K562 (cell line): ENCODE measurements at regions not wholly inside any gene's neighbourhood (a gene's known extent, or its start where the extent isn't known, plus 50 kb on each side); places are given as distances from the start of the nearest gene placed in this dataset.
A peak's percentile ranks its signal among the peaks of the same experiment; 100 is the strongest.

Experiments
- ATAC-seq: fragments of 200-7000 bp; cut with Tn5 transposase; 3 replicates; pipeline ENCODE4 v1.9.1; 2020; ENCODE audit warnings: moderate library complexity
- BruUV-seq: library from RNA; stranded (reverse); fragments of 400-500 nt; replicated peaks from 2 replicates; lab custom pipeline; 2021; lab: Mats Ljungman, UMichigan
- CTCF ChIA-PET: fragments of 300-600 bp; formaldehyde crosslinking; extraction: SDS; loops from one replicate; lab custom pipeline; 2021; ENCODE audit warnings: low intra/inter-chr PET ratio; lab: Yijun Ruan, JAX
- POLR2A ChIA-PET: fragments of 300-600, 350-650 bp; sonication (Branson Sonifier 250); formaldehyde crosslinking; extraction: SDS; loops from one replicate; lab custom pipeline; 2021; ENCODE audit warnings: antibody characterized with exemption, inconsistent platforms; lab: Yijun Ruan, JAX
- DNase-seq, 4 experiments: peaks; one replicate each; pipeline versions ENCODE4 v3.0.0 to v3.0.0-alpha.2; 2011 to 2018; ENCODE audit warnings: low spot score in 3 of 4, mixed read lengths in 3 of 4; ENCODE audit errors: extremely low read depth in 1 of 4
- FAIRE-seq: peaks from 2 replicates; lab custom pipeline; 2011; peaks lifted over from hg19 to GRCh38; lab: Jason Lieb, UNC
- H2AFZ ChIP-seq: 2 replicates; pipeline ENCODE4 v1.6.0; 2011; ENCODE audit warnings: low read depth, low read length, control low read depth, inconsistent platforms
- H3K27ac ChIP-seq: fragments of 200-600 bp; 3 replicates; pipeline ENCODE4 v1.8.0; 2011; ENCODE audit warnings: low read depth, mild to moderate bottlenecking, control low read depth, inconsistent platforms, low read length, moderate library complexity, mixed read lengths; ENCODE audit errors: extremely low read depth
- H3K27me3 ChIP-seq, 2 experiments: fragments of 300-600 bp in 1 of 2; 2 replicates in 1 of 2; 3 replicates in 1 of 2; pipeline versions ENCODE4 v1.6.0 to v1.8.0; 2011; ENCODE audit warnings: inconsistent platforms in 2 of 2, low read length in 2 of 2, mild to moderate bottlenecking in 1 of 2, mixed read lengths in 1 of 2, moderate library complexity in 1 of 2; ENCODE audit not compliant: control insufficient read depth in 2 of 2, insufficient read depth in 2 of 2
- H3K36me3 ChIP-seq: fragments of 300-600 bp; 3 replicates; pipeline ENCODE4 v1.8.0; 2011; ENCODE audit warnings: mild to moderate bottlenecking, low read length, inconsistent platforms; ENCODE audit not compliant: control insufficient read depth, insufficient read depth
- H3K4me1 ChIP-seq, 2 experiments: fragments of 200-600 bp in 1 of 2; replicated peaks in 1 of 2; 2 replicates in 1 of 2; 3 replicates in 1 of 2; pipeline versions ENCODE4 v1.5.1 to v1.8.0; 2011; ENCODE audit warnings: inconsistent platforms in 2 of 2, low read length in 2 of 2, mild to moderate bottlenecking in 1 of 2, mixed read lengths in 1 of 2, moderate library complexity in 1 of 2; ENCODE audit not compliant: control insufficient read depth in 2 of 2, insufficient read depth in 2 of 2
- H3K4me2 ChIP-seq: 2 replicates; pipeline ENCODE4 v1.6.1; 2011; ENCODE audit warnings: low read length, control low read depth, inconsistent platforms, mixed read lengths; ENCODE audit not compliant: insufficient read depth
- H3K4me3 ChIP-seq: fragments of 200-600 bp; sonication (generic), shearing (Covaris generic); 2 replicates; pipeline ENCODE4 v1.5.1; 2016; ENCODE audit warnings: control low read depth, inconsistent platforms
- H3K79me2 ChIP-seq: fragments of 200-600 bp; 3 replicates; pipeline ENCODE4 v1.8.0; 2011; ENCODE audit warnings: low read length, inconsistent platforms; ENCODE audit not compliant: control insufficient read depth, insufficient read depth
- H3K9ac ChIP-seq, 2 experiments: 2 replicates each; pipeline versions ENCODE4 v1.6.0 to v1.6.1; 2011; ENCODE audit warnings: low read depth in 2 of 2, low read length in 2 of 2, control low read depth in 1 of 2, inconsistent platforms in 1 of 2, mild to moderate bottlenecking in 1 of 2, mixed read lengths in 1 of 2; ENCODE audit not compliant: insufficient read depth in 1 of 2
- H3K9me1 ChIP-seq: one replicate; pipeline ENCODE4 v1.6.0; 2011; ENCODE audit warnings: inconsistent platforms, mild to moderate bottlenecking, low read length, moderate library complexity; ENCODE audit not compliant: control insufficient read depth, insufficient read depth
- H3K9me3 ChIP-seq: replicated peaks from 2 replicates; pipeline ENCODE4 v1.5.1; 2011; ENCODE audit warnings: low read depth, low read length, inconsistent platforms; ENCODE audit not compliant: control insufficient read depth, insufficient read depth
- H4K20me1 ChIP-seq: replicated peaks from 2 replicates; pipeline ENCODE4 v1.6.1; 2011; ENCODE audit warnings: low read length, inconsistent platforms, mixed read lengths; ENCODE audit not compliant: control insufficient read depth, insufficient read depth
- CTCF ChIP-seq, 3 experiments: IDR thresholded peaks in 2 of 3; conservative IDR thresholded peaks in 1 of 3; 2 replicates each; pipeline ENCODE4 v1.5.1; 2011 to 2012; ENCODE audit warnings: low read length in 3 of 3, mild to moderate bottlenecking in 3 of 3, control low read depth in 2 of 3, improper control_type of control experiment in 1 of 3, inconsistent platforms in 1 of 3, low read depth in 1 of 3, mixed read lengths in 1 of 3, moderate library complexity in 1 of 3; ENCODE audit not compliant: insufficient read depth in 2 of 3
- E2F3 ChIP-seq: fragments of 250-450 bp; sonication (Bioruptor Pico); IDR thresholded peaks from 2 replicates; pipeline ENCODE4 v1.4.0; 2020; ENCODE audit warnings: mild to moderate bottlenecking
- EGR1 ChIP-seq: fragments of 450-650 bp; conservative IDR thresholded peaks from 2 replicates; pipeline ENCODE4 v1.6.1; 2017; ENCODE audit warnings: mild to moderate bottlenecking
- ESRRB ChIP-seq: fragments of 250-450 bp; sonication (Bioruptor Pico); IDR thresholded peaks from 2 replicates; pipeline ENCODE4 v1.5.0; 2020; ENCODE audit warnings: mild to moderate bottlenecking, moderate library complexity, borderline replicate concordance
- HDAC6 ChIP-seq: IDR thresholded peaks from 2 replicates; pipeline ENCODE4 v1.6.1; 2012; ENCODE audit warnings: low read depth, mild to moderate bottlenecking, control low read depth, inconsistent platforms, low read length, moderate library complexity
- MCM5 ChIP-seq: fragments of 450-650 bp; IDR thresholded peaks from 2 replicates; pipeline ENCODE4 v1.6.1; 2016; ENCODE audit warnings: low read depth
- MEF2D ChIP-seq: conservative IDR thresholded peaks from 2 replicates; pipeline ENCODE4 v1.6.1; 2016; ENCODE audit warnings: low read depth, missing genetic modification characterization, missing compliant biosample characterization
- PKNOX1 ChIP-seq: fragments of 450-650 bp; IDR thresholded peaks from 2 replicates; pipeline ENCODE4 v1.6.1; 2016
- RAD21 ChIP-seq, 2 experiments: fragments of 250-450 bp in 1 of 2; fragments of 450-650 bp in 1 of 2; sonication (Bioruptor Pico) in 1 of 2; formaldehyde crosslinking in 1 of 2; IDR thresholded peaks in 1 of 2; conservative IDR thresholded peaks in 1 of 2; 2 replicates each; pipeline versions ENCODE4 v1.4.0 to v1.8.0; 2020 to 2022; ENCODE audit warnings: mild to moderate bottlenecking in 2 of 2, moderate library complexity in 1 of 2
- RFX5 ChIP-seq: IDR thresholded peaks from 2 replicates; pipeline ENCODE4 v1.6.1; 2011; ENCODE audit warnings: low read depth, mild to moderate bottlenecking, improper control_type of control experiment, low read length
- SMAD4 ChIP-seq: fragments of 250-450 bp; sonication (Bioruptor Pico); conservative IDR thresholded peaks from 2 replicates; pipeline ENCODE4 v1.8.0; 2021; ENCODE audit warnings: inconsistent platforms, mild to moderate bottlenecking, moderate library complexity
- TBL1XR1 ChIP-seq, 2 experiments: IDR thresholded peaks; 2 replicates each; pipeline ENCODE4 v1.6.1; 2012; ENCODE audit warnings: improper control_type of control experiment in 2 of 2, low read length in 2 of 2, mild to moderate bottlenecking in 1 of 2
- TFAM ChIP-seq: fragments of 250-450 bp; sonication (Bioruptor Pico); conservative IDR thresholded peaks from 2 replicates; pipeline ENCODE4 v1.5.0; 2021; ENCODE audit warnings: mild to moderate bottlenecking, moderate library complexity
- ZNF174 ChIP-seq: fragments of 250-450 bp; sonication (Bioruptor Pico); IDR thresholded peaks from 2 replicates; pipeline ENCODE4 v1.4.0; 2020; ENCODE audit warnings: mild to moderate bottlenecking
- ZNF668 ChIP-seq: fragments of 250-450 bp; sonication (Bioruptor Pico); IDR thresholded peaks from 2 replicates; pipeline ENCODE4 v1.8.0; 2022; ENCODE audit warnings: mild to moderate bottlenecking, inconsistent platforms
- WGBS: fragments of 100-300 bp; shearing (Covaris generic); methylation state at CpG from one replicate; pipeline ENCODE4 v1.1.6; 2016; ENCODE audit warnings: low coverage, mixed read lengths; ENCODE audit not compliant: insufficient coverage; ENCODE audit errors: missing lambda C conversion rate; 5-methylcytosine and 5-hydroxymethylcytosine counted together
- in situ Hi-C: fragments of 300-500 bp; cut with MboI; formaldehyde crosslinking; loops from 4 replicates; pipeline ENCODE4 v1.15.0; 2018; ENCODE audit warnings: inconsistent platforms, mixed read lengths
- intact Hi-C: fragments of 100-400 bp; cut with micrococcal nuclease; formaldehyde crosslinking; loops from 2 replicates; pipeline ENCODE4 v1.14.2; 2022
- TF ChIP-seq, protein P1 (sequence below): fragments of 250-450 bp; sonication (Bioruptor Pico); IDR thresholded peaks from 2 replicates; pipeline ENCODE4 v1.5.0; 2022; ENCODE audit warnings: mild to moderate bottlenecking

DNA sequence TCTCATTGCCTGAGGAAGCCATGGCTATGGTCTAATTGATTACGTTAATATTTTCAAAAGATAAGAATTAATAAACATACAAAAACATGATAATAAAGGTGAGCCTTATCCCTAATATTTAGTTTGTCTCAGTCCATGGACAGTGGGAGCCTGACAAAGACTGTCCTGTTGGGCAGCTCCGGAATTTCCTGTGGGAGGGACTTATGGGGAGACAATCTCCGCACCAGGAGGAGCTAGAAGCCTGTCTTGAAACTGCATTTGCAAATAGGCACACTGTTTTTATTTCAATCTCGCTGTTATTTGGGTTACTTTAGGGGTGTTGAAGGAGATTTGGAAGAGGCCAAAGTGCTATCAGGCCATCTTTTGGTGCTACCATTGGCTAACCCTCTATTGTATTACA is 50.8 kb upstream of the ZDHHC17 start:
- FAIRE-seq (no peak), ATAC-seq (peak; percentile 68), DNase-seq (peak in 1 of 4 experiments; percentile 16)
- ChIA-PET POLR2A (interaction anchor here (1.1 kb wide), 1 partner anchor 25 kb away, joined by 3 read pairs; no protein-coding TSS in a partner anchor), CTCF (interaction anchor here (1.3 to 1.5 kb wide), 2 partner anchors 77 to 78 kb away, joined by 3 to 6 read pairs; no protein-coding TSS in a partner anchor)
- Histone ChIP-seq H3K9me1 (no peaks in the 10 kb centered on the region), H3K4me3 (no peak overlapping the region), H3K4me1 (no peaks in the 10 kb centered on the region), H3K9ac (no peak overlapping the region), H3K9me3 (no peaks in the 10 kb centered on the region), H3K4me2 (no peak overlapping the region), H3K27me3 (no peaks in the 10 kb centered on the region), H3K36me3 (no peaks in the 10 kb centered on the region), H3K79me2 (no peaks in the 10 kb centered on the region), H3K27ac (no peak overlapping the region), H2AFZ (no peak overlapping the region), H4K20me1 (no peaks in the 10 kb centered on the region)
- in situ Hi-C loops (no loop called here), intact Hi-C loops (no loop called here)
- WGBS, result 13% methylated on average over 4 of the region's 4 CpGs
- no TSS peak for BruUV-seq
- TF ChIP-seq RAD21 (CRISPR knock-in tag; conservative IDR thresholded peaks at IDR 0.05 in 1 of 2, IDR thresholded peaks at IDR 0.05 in 1 of 2) (peak in 1 of 2 experiments; percentile 39; a peak in 2 of 4 replicates), HDAC6 (no peak), RFX5 (no peak), SMAD4 (CRISPR knock-in tag) (no peak), EGR1 (no peak), CTCF (IDR thresholded peaks at IDR 0.05 in 2 of 3, conservative IDR thresholded peaks at IDR 0.05 in 1 of 3; ENCODE audit: insufficient read depth in 2 of 3, low read depth in 1 of 3, low read length in 3 of 3) (peak; percentile 10 to 32 (median 16); a peak in 2 of 6 replicates), MCM5 (no peak), TFAM (CRISPR knock-in tag) (no peak), ZNF668 (CRISPR knock-in tag) (no peak), ZNF174 (CRISPR knock-in tag) (no peak), MEF2D (no peak), TBL1XR1 (IDR thresholded peaks at IDR 0.05; ENCODE audit: low read length in 2 of 2) (no peak), ESRRB (CRISPR knock-in tag) (no peak), PKNOX1 (no peak), E2F3 (CRISPR knock-in tag) (no peak)
- TF ChIP-seq, protein P1, sequence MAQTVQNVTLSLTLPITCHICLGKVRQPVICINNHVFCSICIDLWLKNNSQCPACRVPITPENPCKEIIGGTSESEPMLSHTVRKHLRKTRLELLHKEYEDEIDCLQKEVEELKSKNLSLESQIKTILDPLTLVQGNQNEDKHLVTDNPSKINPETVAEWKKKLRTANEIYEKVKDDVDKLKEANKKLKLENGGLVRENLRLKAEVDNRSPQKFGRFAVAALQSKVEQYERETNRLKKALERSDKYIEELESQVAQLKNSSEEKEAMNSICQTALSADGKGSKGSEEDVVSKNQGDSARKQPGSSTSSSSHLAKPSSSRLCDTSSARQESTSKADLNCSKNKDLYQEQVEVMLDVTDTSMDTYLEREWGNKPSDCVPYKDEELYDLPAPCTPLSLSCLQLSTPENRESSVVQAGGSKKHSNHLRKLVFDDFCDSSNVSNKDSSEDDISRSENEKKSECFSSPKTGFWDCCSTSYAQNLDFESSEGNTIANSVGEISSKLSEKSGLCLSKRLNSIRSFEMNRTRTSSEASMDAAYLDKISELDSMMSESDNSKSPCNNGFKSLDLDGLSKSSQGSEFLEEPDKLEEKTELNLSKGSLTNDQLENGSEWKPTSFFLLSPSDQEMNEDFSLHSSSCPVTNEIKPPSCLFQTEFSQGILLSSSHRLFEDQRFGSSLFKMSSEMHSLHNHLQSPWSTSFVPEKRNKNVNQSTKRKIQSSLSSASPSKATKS, result no peak
